ENCODE measurements at regions not wholly inside any gene's neighbourhood (a gene's known extent, or its start where the extent isn't known, plus 50 kb on each side); places are given as distances from the start of the nearest gene placed in this dataset.

DNA sequence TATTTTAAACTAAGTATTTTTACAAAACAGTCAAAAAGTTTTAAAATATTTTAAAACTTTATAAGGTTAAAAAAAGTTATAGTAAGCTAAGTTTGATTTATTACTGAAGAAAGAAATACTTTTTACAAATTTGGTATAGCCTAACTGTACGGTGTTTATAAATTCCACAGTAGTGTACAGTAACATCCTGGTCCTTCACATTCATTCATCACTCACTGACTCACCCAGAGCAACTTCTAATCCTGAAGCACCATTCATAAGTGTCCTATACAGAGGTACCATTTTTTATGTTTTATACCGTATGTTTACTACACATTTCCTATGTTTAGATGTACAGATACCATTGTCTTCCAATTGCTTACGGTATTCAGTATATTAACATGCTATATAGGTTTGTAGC, 170.0 kb downstream of the KLHL28 start:
- TF ChIP-seq, protein P1, sequence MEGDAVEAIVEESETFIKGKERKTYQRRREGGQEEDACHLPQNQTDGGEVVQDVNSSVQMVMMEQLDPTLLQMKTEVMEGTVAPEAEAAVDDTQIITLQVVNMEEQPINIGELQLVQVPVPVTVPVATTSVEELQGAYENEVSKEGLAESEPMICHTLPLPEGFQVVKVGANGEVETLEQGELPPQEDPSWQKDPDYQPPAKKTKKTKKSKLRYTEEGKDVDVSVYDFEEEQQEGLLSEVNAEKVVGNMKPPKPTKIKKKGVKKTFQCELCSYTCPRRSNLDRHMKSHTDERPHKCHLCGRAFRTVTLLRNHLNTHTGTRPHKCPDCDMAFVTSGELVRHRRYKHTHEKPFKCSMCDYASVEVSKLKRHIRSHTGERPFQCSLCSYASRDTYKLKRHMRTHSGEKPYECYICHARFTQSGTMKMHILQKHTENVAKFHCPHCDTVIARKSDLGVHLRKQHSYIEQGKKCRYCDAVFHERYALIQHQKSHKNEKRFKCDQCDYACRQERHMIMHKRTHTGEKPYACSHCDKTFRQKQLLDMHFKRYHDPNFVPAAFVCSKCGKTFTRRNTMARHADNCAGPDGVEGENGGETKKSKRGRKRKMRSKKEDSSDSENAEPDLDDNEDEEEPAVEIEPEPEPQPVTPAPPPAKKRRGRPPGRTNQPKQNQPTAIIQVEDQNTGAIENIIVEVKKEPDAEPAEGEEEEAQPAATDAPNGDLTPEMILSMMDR (conservative IDR thresholded peaks at IDR 0.05; ENCODE audit: low read length): no peak
- no peak for TF ChIP-seq EZH2phosphoT487 (IDR thresholded peaks at IDR 0.05; ENCODE audit: borderline replicate concordance, low read depth, low read length)

Data from OCI-LY7 (cell line).